WTC11 (cell line): ENCODE measurements at regions not wholly inside any gene's neighbourhood (a gene's known extent, or its start where the extent isn't known, plus 50 kb on each side); places are given as distances from the start of the nearest gene placed in this dataset.

Experiments
- ATAC-seq: fragments of 200-7000 bp; cut with Tn5 transposase; 2 replicates; pipeline ENCODE4 v1.10.0; 2021; ENCODE audit warnings: mild to moderate bottlenecking, moderate library complexity
- CTCF ChIA-PET: fragments of 300-600 bp; sonication (Branson Sonifier 250); formaldehyde crosslinking; loops from one replicate; lab custom pipeline; 2021; ENCODE audit warnings: antibody characterized with exemption; lab: Charles Lee
- POLR2A ChIA-PET: fragments of 350-600 bp; sonication (Branson Sonifier 250); formaldehyde crosslinking; loops from one replicate; lab custom pipeline; 2021; ENCODE audit warnings: antibody characterized with exemption; lab: Charles Lee
- DNase-seq: peaks from one replicate; pipeline ENCODE4 v3.0.0; 2021; ENCODE audit warnings: low spot score
- H3K27ac Mint-ChIP-seq: 2 replicates; pipeline ENCODE4 v1.8.0; 2021; ENCODE audit warnings: mixed read lengths
- H3K27me3 Mint-ChIP-seq: 2 replicates; pipeline ENCODE4 v1.8.0; 2021; ENCODE audit warnings: low read depth, mild to moderate bottlenecking, moderate library complexity, mixed read lengths
- H3K36me3 Mint-ChIP-seq: 2 replicates; pipeline ENCODE4 v1.8.0; 2021; ENCODE audit warnings: mixed read lengths
- H3K4me1 Mint-ChIP-seq: 2 replicates; pipeline ENCODE4 v1.8.0; 2022; ENCODE audit warnings: mixed read lengths
- H3K4me3 Mint-ChIP-seq: 2 replicates; pipeline ENCODE4 v1.8.0; 2021; ENCODE audit warnings: mild to moderate bottlenecking, moderate library complexity, mixed read lengths
- H3K9me3 Mint-ChIP-seq: 2 replicates; pipeline ENCODE4 v1.8.0; 2021; ENCODE audit warnings: mixed read lengths
- CREB1 ChIP-seq: sonication (generic); formaldehyde crosslinking; IDR thresholded peaks from 2 replicates; pipeline ENCODE4 v1.8.0; 2023; ENCODE audit warnings: mild to moderate bottlenecking, missing genetic modification reagents
- ELF4 ChIP-seq: sonication (generic); formaldehyde crosslinking; IDR thresholded peaks from 2 replicates; pipeline ENCODE4 v1.8.1; 2022; ENCODE audit warnings: low read depth, mild to moderate bottlenecking, moderate library complexity, missing genetic modification reagents
- GABPB1 ChIP-seq: sonication (generic); formaldehyde crosslinking; IDR thresholded peaks from 2 replicates; pipeline ENCODE4 v1.8.1; 2023; ENCODE audit warnings: mild to moderate bottlenecking, missing genetic modification reagents
- JAZF1 ChIP-seq: fragments of 250-450 bp; sonication (Bioruptor Pico); IDR thresholded peaks from 2 replicates; pipeline ENCODE4 v1.9.0; 2021; ENCODE audit warnings: moderate library complexity, mild to moderate bottlenecking, inconsistent platforms
- NFATC4 ChIP-seq: fragments of 250-450 bp; sonication (Bioruptor Pico); IDR thresholded peaks from 2 replicates; pipeline ENCODE4 v1.9.0; 2021; ENCODE audit warnings: mild to moderate bottlenecking
- NR1H2 ChIP-seq: sonication (generic); formaldehyde crosslinking; IDR thresholded peaks from 2 replicates; pipeline ENCODE4 v1.9.0; 2021; ENCODE audit warnings: mild to moderate bottlenecking, moderate library complexity, missing genetic modification reagents
- SOX15 ChIP-seq: fragments of 250-450 bp; sonication (Bioruptor Pico); IDR thresholded peaks from 2 replicates; pipeline ENCODE4 v1.9.0; 2021; ENCODE audit warnings: mild to moderate bottlenecking
- ZNF232 ChIP-seq: sonication (generic); formaldehyde crosslinking; IDR thresholded peaks from 2 replicates; pipeline ENCODE4 v1.8.0; 2022; ENCODE audit warnings: mild to moderate bottlenecking, missing genetic modification reagents
- ZNF317 ChIP-seq: sonication (generic); formaldehyde crosslinking; IDR thresholded peaks from 2 replicates; pipeline ENCODE4 v1.8.1; 2023; ENCODE audit warnings: low read depth, mild to moderate bottlenecking, moderate library complexity, missing genetic modification reagents, borderline replicate concordance
- ZNF396 ChIP-seq: fragments of 250-450 bp; sonication (Bioruptor Pico); IDR thresholded peaks from 2 replicates; pipeline ENCODE4 v1.8.0; 2021; ENCODE audit warnings: mild to moderate bottlenecking, moderate library complexity, borderline replicate concordance
- TF ChIP-seq, protein P1 (sequence below): sonication (generic); formaldehyde crosslinking; IDR thresholded peaks from 2 replicates; pipeline ENCODE4 v1.8.0; 2022; ENCODE audit warnings: missing genetic modification reagents
- TF ChIP-seq, protein P2 (sequence below): sonication (generic); formaldehyde crosslinking; IDR thresholded peaks from 2 replicates; pipeline ENCODE4 v1.8.1; 2022; ENCODE audit warnings: low read depth, mild to moderate bottlenecking, moderate library complexity, missing genetic modification reagents, borderline replicate concordance
- TF ChIP-seq, protein P3 (sequence below): sonication (generic); formaldehyde crosslinking; IDR thresholded peaks from 2 replicates; pipeline ENCODE4 v1.8.0; 2023; ENCODE audit warnings: missing genetic modification reagents
- TF ChIP-seq, protein P4 (sequence below): fragments of 250-450 bp; sonication (Bioruptor Pico); IDR thresholded peaks from 2 replicates; pipeline ENCODE4 v1.9.0; 2021; ENCODE audit warnings: mild to moderate bottlenecking
- TF ChIP-seq, protein P5 (sequence below): sonication (generic); formaldehyde crosslinking; IDR thresholded peaks from 2 replicates; pipeline ENCODE4 v1.8.0; 2023; ENCODE audit warnings: mild to moderate bottlenecking, missing genetic modification reagents
- TF ChIP-seq, protein P6 (sequence below): fragments of 250-450 bp; sonication (Bioruptor Pico); IDR thresholded peaks from 2 replicates; pipeline ENCODE4 v1.9.0; 2021; ENCODE audit warnings: mild to moderate bottlenecking, borderline replicate concordance

DNA sequence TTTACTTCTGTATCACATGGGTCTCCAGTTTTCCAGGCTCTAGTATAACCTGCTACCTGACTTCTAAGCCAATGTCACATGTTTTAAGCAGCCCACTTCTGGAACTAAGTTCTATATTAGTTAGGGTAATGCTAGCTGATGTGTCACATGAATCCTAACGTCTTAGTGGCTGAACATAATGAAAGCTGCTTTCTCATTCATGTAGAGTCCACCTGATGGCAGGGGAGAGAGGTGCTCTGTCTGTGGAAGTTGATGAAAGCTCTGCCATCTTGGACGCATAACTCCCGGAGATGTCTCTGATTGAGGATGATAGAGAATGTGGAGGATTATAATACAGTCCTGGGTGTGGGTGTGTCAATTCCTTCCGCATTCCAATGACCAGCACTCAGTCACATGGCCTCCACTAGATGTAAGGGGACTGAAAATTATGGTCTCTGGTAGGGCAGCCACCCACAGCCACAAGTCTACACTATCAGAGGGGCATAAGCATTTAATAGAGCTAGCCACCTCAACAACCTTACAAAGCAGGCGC is 234.4 kb upstream of the CRY1 start:
- Mint-ChIP-seq H3K36me3 (no peaks in the 10 kb centered on the region), H3K9me3 (no peaks in the 10 kb centered on the region), H3K4me1 (peaks cover 28% of the 10 kb centered on the region), H3K27me3 (peaks cover 5% of the 10 kb centered on the region), H3K27ac (no peak overlapping the region), H3K4me3 (no peak overlapping the region)
- DNase-seq (no peak), ATAC-seq (no peak)
- TF ChIP-seq, protein P1, sequence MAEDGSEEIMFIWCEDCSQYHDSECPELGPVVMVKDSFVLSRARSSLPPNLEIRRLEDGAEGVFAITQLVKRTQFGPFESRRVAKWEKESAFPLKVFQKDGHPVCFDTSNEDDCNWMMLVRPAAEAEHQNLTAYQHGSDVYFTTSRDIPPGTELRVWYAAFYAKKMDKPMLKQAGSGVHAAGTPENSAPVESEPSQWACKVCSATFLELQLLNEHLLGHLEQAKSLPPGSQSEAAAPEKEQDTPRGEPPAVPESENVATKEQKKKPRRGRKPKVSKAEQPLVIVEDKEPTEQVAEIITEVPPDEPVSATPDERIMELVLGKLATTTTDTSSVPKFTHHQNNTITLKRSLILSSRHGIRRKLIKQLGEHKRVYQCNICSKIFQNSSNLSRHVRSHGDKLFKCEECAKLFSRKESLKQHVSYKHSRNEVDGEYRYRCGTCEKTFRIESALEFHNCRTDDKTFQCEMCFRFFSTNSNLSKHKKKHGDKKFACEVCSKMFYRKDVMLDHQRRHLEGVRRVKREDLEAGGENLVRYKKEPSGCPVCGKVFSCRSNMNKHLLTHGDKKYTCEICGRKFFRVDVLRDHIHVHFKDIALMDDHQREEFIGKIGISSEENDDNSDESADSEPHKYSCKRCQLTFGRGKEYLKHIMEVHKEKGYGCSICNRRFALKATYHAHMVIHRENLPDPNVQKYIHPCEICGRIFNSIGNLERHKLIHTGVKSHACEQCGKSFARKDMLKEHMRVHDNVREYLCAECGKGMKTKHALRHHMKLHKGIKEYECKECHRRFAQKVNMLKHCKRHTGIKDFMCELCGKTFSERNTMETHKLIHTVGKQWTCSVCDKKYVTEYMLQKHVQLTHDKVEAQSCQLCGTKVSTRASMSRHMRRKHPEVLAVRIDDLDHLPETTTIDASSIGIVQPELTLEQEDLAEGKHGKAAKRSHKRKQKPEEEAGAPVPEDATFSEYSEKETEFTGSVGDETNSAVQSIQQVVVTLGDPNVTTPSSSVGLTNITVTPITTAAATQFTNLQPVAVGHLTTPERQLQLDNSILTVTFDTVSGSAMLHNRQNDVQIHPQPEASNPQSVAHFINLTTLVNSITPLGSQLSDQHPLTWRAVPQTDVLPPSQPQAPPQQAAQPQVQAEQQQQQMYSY (CRISPR knock-in tag), result no peak
- no peak for TF ChIP-seq SOX15 (CRISPR knock-in tag)
- TF ChIP-seq, protein P2, sequence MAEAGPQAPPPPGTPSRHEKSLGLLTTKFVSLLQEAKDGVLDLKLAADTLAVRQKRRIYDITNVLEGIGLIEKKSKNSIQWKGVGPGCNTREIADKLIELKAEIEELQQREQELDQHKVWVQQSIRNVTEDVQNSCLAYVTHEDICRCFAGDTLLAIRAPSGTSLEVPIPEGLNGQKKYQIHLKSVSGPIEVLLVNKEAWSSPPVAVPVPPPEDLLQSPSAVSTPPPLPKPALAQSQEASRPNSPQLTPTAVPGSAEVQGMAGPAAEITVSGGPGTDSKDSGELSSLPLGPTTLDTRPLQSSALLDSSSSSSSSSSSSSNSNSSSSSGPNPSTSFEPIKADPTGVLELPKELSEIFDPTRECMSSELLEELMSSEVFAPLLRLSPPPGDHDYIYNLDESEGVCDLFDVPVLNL (CRISPR knock-in tag), result no peak
- TF ChIP-seq JAZF1 (CRISPR knock-in tag), result no peak
- no peak for TF ChIP-seq NFATC4 (CRISPR knock-in tag)
- no peak for TF ChIP-seq CREB1
- POLR2A ChIA-PET, result no interaction called here
- CTCF ChIA-PET, result interaction anchor here (0.9 to 1.2 kb wide), 4 partner anchors 9 to 196 kb away, joined by 3 read pairs; no protein-coding TSS in a partner anchor

DNA sequence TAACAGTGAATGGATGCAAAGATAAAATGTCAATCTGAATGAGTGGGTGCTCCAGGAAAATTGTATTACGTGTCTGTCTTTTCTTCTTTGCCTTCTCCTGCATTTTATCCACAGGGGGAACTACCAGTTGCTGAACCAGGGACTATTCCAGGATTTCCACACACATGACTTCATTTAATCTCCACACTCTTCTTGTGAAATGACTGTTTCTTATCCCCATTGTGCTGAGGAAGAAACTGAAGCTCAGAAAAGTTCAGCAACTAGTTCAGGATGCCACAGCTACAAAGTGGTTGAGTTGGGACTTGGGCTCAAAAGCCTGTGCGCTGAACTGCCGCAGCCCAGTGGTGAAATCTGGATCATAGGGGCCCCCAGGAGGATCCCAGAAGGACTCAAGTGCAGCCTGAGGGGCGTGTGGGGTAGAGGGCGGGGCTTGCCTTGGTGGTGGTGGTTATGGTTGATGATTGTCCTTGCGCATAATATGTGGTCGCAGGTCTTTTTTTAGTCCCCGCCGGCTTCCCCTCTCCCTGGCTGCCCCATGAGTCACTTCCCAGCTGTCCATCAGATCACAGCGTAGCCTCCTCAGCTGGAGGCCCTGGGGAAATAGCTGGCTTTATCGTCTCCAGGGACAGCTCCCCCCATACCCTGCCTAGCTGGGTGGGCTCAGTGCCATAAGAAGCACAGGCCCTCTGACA is 235.2 kb upstream of the CRY1 start:
- POLR2A ChIA-PET, result no interaction called here
- ATAC-seq (no peak; the same call in 1 of the 2 replicates), DNase-seq (no peak)
- Mint-ChIP-seq H3K9me3 (no peaks in the 10 kb centered on the region), H3K4me1 (peaks cover 24% of the 10 kb centered on the region), H3K27me3 (no peaks in the 10 kb centered on the region; the same call in 1 of the 2 replicates), H3K36me3 (no peaks in the 10 kb centered on the region), H3K4me3 (no peak overlapping the region), H3K27ac (no peak overlapping the region)
- CTCF ChIA-PET, result interaction anchor here (1.0 to 1.2 kb wide), 2 partner anchors 193 to 197 kb away, joined by 3 read pairs; no protein-coding TSS in a partner anchor
- TF ChIP-seq, protein P3, sequence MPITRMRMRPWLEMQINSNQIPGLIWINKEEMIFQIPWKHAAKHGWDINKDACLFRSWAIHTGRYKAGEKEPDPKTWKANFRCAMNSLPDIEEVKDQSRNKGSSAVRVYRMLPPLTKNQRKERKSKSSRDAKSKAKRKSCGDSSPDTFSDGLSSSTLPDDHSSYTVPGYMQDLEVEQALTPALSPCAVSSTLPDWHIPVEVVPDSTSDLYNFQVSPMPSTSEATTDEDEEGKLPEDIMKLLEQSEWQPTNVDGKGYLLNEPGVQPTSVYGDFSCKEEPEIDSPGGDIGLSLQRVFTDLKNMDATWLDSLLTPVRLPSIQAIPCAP, result no peak
- TF ChIP-seq ELF4 (CRISPR knock-in tag) (no peak), NR1H2 (CRISPR knock-in tag) (no peak), ZNF232 (CRISPR knock-in tag) (no peak), GABPB1 (CRISPR knock-in tag) (no peak), ZNF317 (no peak), ZNF396 (CRISPR knock-in tag) (no peak)
- TF ChIP-seq, protein P4, sequence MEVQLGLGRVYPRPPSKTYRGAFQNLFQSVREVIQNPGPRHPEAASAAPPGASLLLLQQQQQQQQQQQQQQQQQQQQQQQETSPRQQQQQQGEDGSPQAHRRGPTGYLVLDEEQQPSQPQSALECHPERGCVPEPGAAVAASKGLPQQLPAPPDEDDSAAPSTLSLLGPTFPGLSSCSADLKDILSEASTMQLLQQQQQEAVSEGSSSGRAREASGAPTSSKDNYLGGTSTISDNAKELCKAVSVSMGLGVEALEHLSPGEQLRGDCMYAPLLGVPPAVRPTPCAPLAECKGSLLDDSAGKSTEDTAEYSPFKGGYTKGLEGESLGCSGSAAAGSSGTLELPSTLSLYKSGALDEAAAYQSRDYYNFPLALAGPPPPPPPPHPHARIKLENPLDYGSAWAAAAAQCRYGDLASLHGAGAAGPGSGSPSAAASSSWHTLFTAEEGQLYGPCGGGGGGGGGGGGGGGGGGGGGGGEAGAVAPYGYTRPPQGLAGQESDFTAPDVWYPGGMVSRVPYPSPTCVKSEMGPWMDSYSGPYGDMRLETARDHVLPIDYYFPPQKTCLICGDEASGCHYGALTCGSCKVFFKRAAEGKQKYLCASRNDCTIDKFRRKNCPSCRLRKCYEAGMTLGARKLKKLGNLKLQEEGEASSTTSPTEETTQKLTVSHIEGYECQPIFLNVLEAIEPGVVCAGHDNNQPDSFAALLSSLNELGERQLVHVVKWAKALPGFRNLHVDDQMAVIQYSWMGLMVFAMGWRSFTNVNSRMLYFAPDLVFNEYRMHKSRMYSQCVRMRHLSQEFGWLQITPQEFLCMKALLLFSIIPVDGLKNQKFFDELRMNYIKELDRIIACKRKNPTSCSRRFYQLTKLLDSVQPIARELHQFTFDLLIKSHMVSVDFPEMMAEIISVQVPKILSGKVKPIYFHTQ (CRISPR knock-in tag), result no peak
- TF ChIP-seq, protein P5, sequence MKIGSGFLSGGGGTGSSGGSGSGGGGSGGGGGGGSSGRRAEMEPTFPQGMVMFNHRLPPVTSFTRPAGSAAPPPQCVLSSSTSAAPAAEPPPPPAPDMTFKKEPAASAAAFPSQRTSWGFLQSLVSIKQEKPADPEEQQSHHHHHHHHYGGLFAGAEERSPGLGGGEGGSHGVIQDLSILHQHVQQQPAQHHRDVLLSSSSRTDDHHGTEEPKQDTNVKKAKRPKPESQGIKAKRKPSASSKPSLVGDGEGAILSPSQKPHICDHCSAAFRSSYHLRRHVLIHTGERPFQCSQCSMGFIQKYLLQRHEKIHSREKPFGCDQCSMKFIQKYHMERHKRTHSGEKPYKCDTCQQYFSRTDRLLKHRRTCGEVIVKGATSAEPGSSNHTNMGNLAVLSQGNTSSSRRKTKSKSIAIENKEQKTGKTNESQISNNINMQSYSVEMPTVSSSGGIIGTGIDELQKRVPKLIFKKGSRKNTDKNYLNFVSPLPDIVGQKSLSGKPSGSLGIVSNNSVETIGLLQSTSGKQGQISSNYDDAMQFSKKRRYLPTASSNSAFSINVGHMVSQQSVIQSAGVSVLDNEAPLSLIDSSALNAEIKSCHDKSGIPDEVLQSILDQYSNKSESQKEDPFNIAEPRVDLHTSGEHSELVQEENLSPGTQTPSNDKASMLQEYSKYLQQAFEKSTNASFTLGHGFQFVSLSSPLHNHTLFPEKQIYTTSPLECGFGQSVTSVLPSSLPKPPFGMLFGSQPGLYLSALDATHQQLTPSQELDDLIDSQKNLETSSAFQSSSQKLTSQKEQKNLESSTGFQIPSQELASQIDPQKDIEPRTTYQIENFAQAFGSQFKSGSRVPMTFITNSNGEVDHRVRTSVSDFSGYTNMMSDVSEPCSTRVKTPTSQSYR (CRISPR knock-in tag), result no peak
- TF ChIP-seq, protein P6, sequence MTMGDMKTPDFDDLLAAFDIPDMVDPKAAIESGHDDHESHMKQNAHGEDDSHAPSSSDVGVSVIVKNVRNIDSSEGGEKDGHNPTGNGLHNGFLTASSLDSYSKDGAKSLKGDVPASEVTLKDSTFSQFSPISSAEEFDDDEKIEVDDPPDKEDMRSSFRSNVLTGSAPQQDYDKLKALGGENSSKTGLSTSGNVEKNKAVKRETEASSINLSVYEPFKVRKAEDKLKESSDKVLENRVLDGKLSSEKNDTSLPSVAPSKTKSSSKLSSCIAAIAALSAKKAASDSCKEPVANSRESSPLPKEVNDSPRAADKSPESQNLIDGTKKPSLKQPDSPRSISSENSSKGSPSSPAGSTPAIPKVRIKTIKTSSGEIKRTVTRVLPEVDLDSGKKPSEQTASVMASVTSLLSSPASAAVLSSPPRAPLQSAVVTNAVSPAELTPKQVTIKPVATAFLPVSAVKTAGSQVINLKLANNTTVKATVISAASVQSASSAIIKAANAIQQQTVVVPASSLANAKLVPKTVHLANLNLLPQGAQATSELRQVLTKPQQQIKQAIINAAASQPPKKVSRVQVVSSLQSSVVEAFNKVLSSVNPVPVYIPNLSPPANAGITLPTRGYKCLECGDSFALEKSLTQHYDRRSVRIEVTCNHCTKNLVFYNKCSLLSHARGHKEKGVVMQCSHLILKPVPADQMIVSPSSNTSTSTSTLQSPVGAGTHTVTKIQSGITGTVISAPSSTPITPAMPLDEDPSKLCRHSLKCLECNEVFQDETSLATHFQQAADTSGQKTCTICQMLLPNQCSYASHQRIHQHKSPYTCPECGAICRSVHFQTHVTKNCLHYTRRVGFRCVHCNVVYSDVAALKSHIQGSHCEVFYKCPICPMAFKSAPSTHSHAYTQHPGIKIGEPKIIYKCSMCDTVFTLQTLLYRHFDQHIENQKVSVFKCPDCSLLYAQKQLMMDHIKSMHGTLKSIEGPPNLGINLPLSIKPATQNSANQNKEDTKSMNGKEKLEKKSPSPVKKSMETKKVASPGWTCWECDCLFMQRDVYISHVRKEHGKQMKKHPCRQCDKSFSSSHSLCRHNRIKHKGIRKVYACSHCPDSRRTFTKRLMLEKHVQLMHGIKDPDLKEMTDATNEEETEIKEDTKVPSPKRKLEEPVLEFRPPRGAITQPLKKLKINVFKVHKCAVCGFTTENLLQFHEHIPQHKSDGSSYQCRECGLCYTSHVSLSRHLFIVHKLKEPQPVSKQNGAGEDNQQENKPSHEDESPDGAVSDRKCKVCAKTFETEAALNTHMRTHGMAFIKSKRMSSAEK (CRISPR knock-in tag), result no peak
